GM04504 (cell line): ENCODE measurements at regions not wholly inside any gene's neighbourhood (a gene's known extent, or its start where the extent isn't known, plus 50 kb on each side); places are given as distances from the start of the nearest gene placed in this dataset.

ENCODE experiments used
- DNase-seq: peaks from one replicate; pipeline ENCODE4 v3.0.0-alpha.2; 2012; ENCODE audit warnings: low read depth

- DNase-seq = no peak
Observed at GRCh38 chr7:33727315-33727714, 178.0 kb upstream of the BMPER start.

GRCh38 chr7:33728873-33729551, 176.3 kb upstream of the BMPER start:
- no peak for DNase-seq

GRCh38 chr7:33729726-33730125, 175.6 kb upstream of the BMPER start:
- DNase-seq = no peak

GRCh38 chr7:33730958-33731357, 174.4 kb upstream of the BMPER start:
- no peak for DNase-seq

- DNase-seq = no peak
Observed at GRCh38 chr7:33731912-33732311, 173.4 kb upstream of the BMPER start.

GRCh38 chr7:33732462-33732861, 172.9 kb upstream of the BMPER start:
- no peak for DNase-seq

- DNase-seq = no peak
Observed at GRCh38 chr7:33733870-33734650, 171.3 kb upstream of the BMPER start.

GRCh38 chr7:33735403-33735802, 169.9 kb upstream of the BMPER start:
- DNase-seq = no peak

GRCh38 chr7:33736521-33737221, 168.7 kb upstream of the BMPER start:
- no peak for DNase-seq

GRCh38 chr7:33738260-33738935, 166.9 kb upstream of the BMPER start:
- no peak for DNase-seq

GRCh38 chr7:33739286-33739685, 166.1 kb upstream of the BMPER start:
- DNase-seq = no peak

GRCh38 chr7:33742521-33742920, 162.8 kb upstream of the BMPER start:
- no peak for DNase-seq

GRCh38 chr7:33742999-33743587, 162.2 kb upstream of the BMPER start:
- DNase-seq = no peak

- peak; percentile 64 for DNase-seq
Observed at GRCh38 chr7:33743594-33743993, 161.7 kb upstream of the BMPER start.

GRCh38 chr7:33744293-33745075, 160.9 kb upstream of the BMPER start:
- no peak for DNase-seq

GRCh38 chr7:33745934-33746333, 159.4 kb upstream of the BMPER start:
- no peak for DNase-seq

GRCh38 chr7:33748793-33749192, 156.5 kb upstream of the BMPER start:
- DNase-seq = no peak

- peak; percentile 36 for DNase-seq
Observed at GRCh38 chr7:33750177-33750576, 155.2 kb upstream of the BMPER start.

GRCh38 chr7:33751443-33751842, 153.9 kb upstream of the BMPER start:
- no peak for DNase-seq

- DNase-seq = no peak
Observed at GRCh38 chr7:33753881-33754525, 151.3 kb upstream of the BMPER start.
